ENCODE measurements at regions not wholly inside any gene's neighbourhood (a gene's known extent, or its start where the extent isn't known, plus 50 kb on each side); places are given as distances from the start of the nearest gene placed in this dataset.

DNA sequence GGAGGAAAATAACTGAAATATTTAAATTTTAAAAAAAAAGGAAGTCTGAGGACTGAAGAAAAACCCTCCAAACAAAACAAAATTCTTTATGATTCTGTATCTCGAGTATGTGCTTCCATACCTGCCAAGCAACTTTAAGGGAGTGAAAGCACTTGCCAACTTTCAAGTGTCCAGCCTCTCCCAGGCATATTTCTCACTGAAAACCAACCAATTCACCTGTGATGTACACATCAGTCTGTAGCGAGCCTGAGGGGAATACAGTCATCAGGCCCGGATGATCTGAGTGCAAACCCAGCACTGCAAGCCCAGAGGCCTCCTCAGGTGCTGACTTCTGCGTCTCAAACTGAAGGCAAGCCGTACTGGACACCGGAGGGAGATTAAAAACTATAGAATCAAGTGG is 164.8 kb upstream of the NT5E start:
- TF ChIP-seq CTCF (IDR thresholded peaks at IDR 0.05) (no peak), POLR2A (IDR thresholded peaks at IDR 0.05) (no peak), EP300 (IDR thresholded peaks at IDR 0.05) (no peak)

All from ovary (tissue), 3 donors.